T-cell (primary cell): ENCODE measurements at regions not wholly inside any gene's neighbourhood (a gene's known extent, or its start where the extent isn't known, plus 50 kb on each side); places are given as distances from the start of the nearest gene placed in this dataset.
"Not testable (repeated sequence)": the region's sequence is repeated elsewhere in the genome, so short reads cannot be mapped to it uniquely, and the experiment has no call there.

Experiments
- ATAC-seq, 4 experiments: fragments of 200-7000 bp in 3 of 4; fragments of 150-1000 bp in 1 of 4; cut with Tn5 transposase; replicated peaks in 1 of 4; 1 replicate in 3 of 4; 2 replicates in 1 of 4; pipeline ENCODE4 v1.10.0; 2021; ENCODE audit warnings: moderate library complexity in 3 of 4, mild to moderate bottlenecking in 2 of 4, moderate number of reproducible peaks in 1 of 4
- CTCF ChIA-PET, 2 donors: fragments of 300-600 bp; sonication (Branson Sonifier 250); formaldehyde crosslinking; loops; one replicate each; lab custom pipeline; 2022; ENCODE audit warnings: antibody characterized with exemption in 2 of 2; lab: Charles Lee
- POLR2A ChIA-PET, 2 donors: fragments of 300-600 bp; sonication (Branson Sonifier 250); formaldehyde crosslinking; loops; one replicate each; lab custom pipeline; 2022; ENCODE audit warnings: antibody characterized with exemption in 2 of 2; lab: Charles Lee
- DNase-seq, 35 experiments: peaks; one replicate each; pipeline versions ENCODE4 v3.0.0 to v3.0.0-alpha.2; 2013 to 2023
- H3K27ac ChIP-seq: one replicate; pipeline ENCODE4 v1.5.1; 2013; ENCODE audit warnings: low read length
- H3K27me3 ChIP-seq, 2 experiments: replicated peaks in 1 of 2; 1 replicate in 1 of 2; 2 replicates in 1 of 2; pipeline versions ENCODE4 v1.6.1 to v1.7.0; 2013; ENCODE audit warnings: low read length in 1 of 2, mixed read lengths in 1 of 2; ENCODE audit not compliant: control insufficient read depth in 2 of 2, insufficient read depth in 2 of 2; ENCODE audit errors: extremely low read depth in 1 of 2
- H3K36me3 ChIP-seq, 2 donors: 1 replicate in 1 of 2; 2 replicates in 1 of 2; pipeline versions ENCODE4 v1.6.1 to v1.7.0; 2013; ENCODE audit warnings: low read length in 1 of 2; ENCODE audit not compliant: control insufficient read depth in 2 of 2, insufficient read depth in 1 of 2; ENCODE audit errors: extremely low read depth in 1 of 2
- H3K4me1 ChIP-seq, 2 experiments: 1 replicate in 1 of 2; 2 replicates in 1 of 2; pipeline versions ENCODE4 v1.6.1 to v1.7.0; 2013; ENCODE audit warnings: low read length in 2 of 2, mixed read lengths in 1 of 2; ENCODE audit not compliant: insufficient read depth in 2 of 2, control insufficient read depth in 1 of 2; ENCODE audit errors: extremely low read depth in 1 of 2
- H3K4me3 ChIP-seq, 2 donors: 1 replicate in 1 of 2; 2 replicates in 1 of 2; pipeline versions ENCODE4 v1.5.1 to v1.7.0; 2013; ENCODE audit warnings: mild to moderate bottlenecking in 2 of 2, low read length in 1 of 2, moderate library complexity in 1 of 2; ENCODE audit not compliant: control insufficient read depth in 1 of 2; ENCODE audit errors: extremely low read depth in 1 of 2
- H3K9me3 ChIP-seq: 2 replicates; pipeline ENCODE4 v1.7.0; 2013
- H3K27ac Mint-ChIP-seq, 2 donors: one replicate each; pipeline ENCODE4 v1.8.0; 2020 to 2021; ENCODE audit warnings: mild to moderate bottlenecking in 2 of 2, mixed read lengths in 2 of 2
- H3K27me3 Mint-ChIP-seq, 2 donors: one replicate each; pipeline ENCODE4 v1.8.0; 2021 to 2022; ENCODE audit warnings: mixed read lengths in 2 of 2
- H3K36me3 Mint-ChIP-seq: one replicate; pipeline ENCODE4 v1.8.0; 2021; ENCODE audit warnings: mixed read lengths
- H3K4me1 Mint-ChIP-seq, 3 donors: one replicate each; pipeline ENCODE4 v1.8.0; 2020 to 2022; ENCODE audit warnings: mixed read lengths in 3 of 3, mild to moderate bottlenecking in 1 of 3
- H3K4me3 Mint-ChIP-seq, 3 donors: one replicate each; pipeline ENCODE4 v1.8.0; 2020 to 2022; ENCODE audit warnings: mild to moderate bottlenecking in 3 of 3, mixed read lengths in 3 of 3, moderate library complexity in 3 of 3
- H3K9me3 Mint-ChIP-seq, 3 donors: one replicate each; pipeline ENCODE4 v1.8.0; 2020 to 2022; ENCODE audit warnings: mixed read lengths in 3 of 3
- WGBS: methylation state at CpG from one replicate; pipeline ENCODE4 v1.1.5; 2013; ENCODE audit warnings: missing lambda C conversion rate; ENCODE audit not compliant: insufficient coverage; 5-methylcytosine and 5-hydroxymethylcytosine counted together

DNA sequence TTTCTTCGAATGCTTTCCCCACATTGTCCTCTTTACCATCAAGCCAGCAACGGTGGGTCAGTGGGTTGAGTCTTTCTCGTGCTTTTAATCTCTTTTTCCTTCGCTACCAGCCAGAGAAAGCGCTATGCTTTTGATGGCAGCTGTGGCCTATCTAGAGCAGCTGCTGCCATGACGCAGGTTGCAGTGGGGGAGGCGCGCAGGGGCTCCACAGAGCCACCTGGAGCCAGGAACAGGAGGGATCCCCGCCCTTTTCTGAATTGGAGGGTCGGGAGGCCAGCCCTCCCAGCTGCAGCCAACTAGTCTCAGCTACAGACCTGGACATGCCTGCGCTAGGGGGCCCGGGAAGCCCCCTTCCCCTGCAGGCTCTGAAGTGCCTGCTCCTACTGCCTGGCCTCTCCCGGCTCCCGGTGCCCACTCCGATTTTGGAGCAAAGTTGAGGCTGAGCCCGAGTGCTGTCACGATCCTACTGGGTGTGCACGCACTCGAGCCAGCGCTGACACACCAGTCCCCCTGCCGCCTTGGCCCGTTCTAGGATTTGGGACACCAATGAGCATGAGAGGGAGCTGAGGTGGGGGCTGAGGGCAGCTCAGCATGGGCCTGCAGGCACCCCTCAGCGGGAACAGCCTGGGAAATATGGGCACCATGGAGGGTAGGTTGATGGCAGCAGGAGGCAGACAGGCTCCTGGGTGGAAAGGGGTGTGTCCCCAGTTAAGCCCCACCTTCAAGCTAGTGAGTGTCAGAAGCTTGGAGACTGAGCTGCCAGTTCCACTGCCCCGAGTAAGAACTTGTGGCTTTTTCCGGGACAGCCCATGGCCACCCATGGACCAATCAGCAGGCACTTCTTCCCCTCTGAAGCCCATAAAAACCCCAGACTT is 784.2 kb downstream of the SLC6A15 start:
- 81% methylated on average over 24 of the region's 25 CpGs for WGBS
- no peaks in the 10 kb centered on the region for H3K27me3 Mint-ChIP-seq
- Histone ChIP-seq H3K4me1 (no peaks in the 10 kb centered on the region), H3K4me3 (no peak overlapping the region), H3K27ac (no peak overlapping the region), H3K27me3 (no peaks in the 10 kb centered on the region), H3K36me3 (no peaks in the 10 kb centered on the region), H3K9me3 (no peaks in the 10 kb centered on the region)
- ATAC-seq (no peak), DNase-seq (no peak)
- H3K9me3 Mint-ChIP-seq = peaks cover 0 to 4% (median 4%) of the 10 kb centered on the region in 3 donors
- H3K4me1 Mint-ChIP-seq = no peaks in the 10 kb centered on the region
- ChIA-PET POLR2A (no interaction called here), CTCF (no interaction called here)
- H3K4me3 Mint-ChIP-seq = no peak overlapping the region
- H3K36me3 Mint-ChIP-seq = no peaks in the 10 kb centered on the region
- H3K27ac Mint-ChIP-seq = no peak overlapping the region

GRCh38 chr12:84124211-84124610 is 788.4 kb downstream of the SLC6A15 start:
- peaks cover 3 to 11% (median 8%) of the 10 kb centered on the region in 3 donors for H3K9me3 Mint-ChIP-seq
- Histone ChIP-seq H3K4me1 (no peaks in the 10 kb centered on the region), H3K9me3 (no peaks in the 10 kb centered on the region), H3K27ac (no peak overlapping the region), H3K36me3 (no peaks in the 10 kb centered on the region), H3K4me3 (no peak overlapping the region), H3K27me3 (no peaks in the 10 kb centered on the region)
- no peak overlapping the region for H3K27ac Mint-ChIP-seq
- DNase-seq (no peak), ATAC-seq (no peak)
- no peaks in the 10 kb centered on the region for H3K4me1 Mint-ChIP-seq
- CTCF ChIA-PET = no interaction called here
- WGBS = no CpG with 5 or more reads among the region's 1 CpG
- no peak overlapping the region for H3K4me3 Mint-ChIP-seq
- POLR2A ChIA-PET = no interaction called here
- no peaks in the 10 kb centered on the region for H3K36me3 Mint-ChIP-seq
- H3K27me3 Mint-ChIP-seq = no peaks in the 10 kb centered on the region

DNA sequence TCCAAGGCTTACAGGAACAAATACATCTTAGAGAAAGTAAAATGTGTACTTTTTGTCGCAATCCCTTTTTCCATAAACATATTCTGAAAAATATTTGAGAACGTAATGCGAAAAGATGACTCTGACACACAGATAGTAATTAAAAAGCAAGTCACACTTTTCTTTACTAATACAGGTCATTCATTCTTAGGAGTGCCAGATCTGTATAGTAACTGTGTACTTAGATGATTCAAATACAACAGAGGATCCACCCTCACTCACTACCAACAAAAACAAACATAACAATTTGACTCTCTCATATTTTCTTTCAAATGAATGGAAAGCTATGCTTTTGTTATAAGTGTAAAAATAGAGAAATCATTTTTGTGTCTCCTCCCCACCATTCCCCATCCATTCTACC is 795.4 kb downstream of the SLC6A15 start:
- no peaks in the 10 kb centered on the region for H3K36me3 Mint-ChIP-seq
- WGBS = no CpG with 5 or more reads among the region's 3 CpGs
- CTCF ChIA-PET = no interaction called here

GRCh38 chr12:84113666-84114065 is 798.9 kb downstream of the SLC6A15 start:
- Histone ChIP-seq H3K4me3 (no peak overlapping the region), H3K9me3 (no peaks in the 10 kb centered on the region), H3K27ac (no peak overlapping the region), H3K4me1 (no peaks in the 10 kb centered on the region), H3K36me3 (no peaks in the 10 kb centered on the region), H3K27me3 (no peaks in the 10 kb centered on the region)
- Mint-ChIP-seq H3K36me3 (no peaks in the 10 kb centered on the region), H3K9me3 (peaks cover 13 to 14% (median 14%) of the 10 kb centered on the region in 3 donors), H3K27me3 (no peaks in the 10 kb centered on the region), H3K27ac (no peak overlapping the region), H3K4me1 (no peaks in the 10 kb centered on the region), H3K4me3 (no peak overlapping the region)
- ChIA-PET POLR2A (no interaction called here), CTCF (interaction anchor here in 1 of 2 donors (0.6 kb wide), 1 partner anchor 93 kb away, joined by 3 read pairs; no protein-coding TSS in a partner anchor)
- ATAC-seq (no peak), DNase-seq (no peak)
- no CpG with 5 or more reads among the region's 1 CpG for WGBS

More for the DNA sequence above, 795.4 kb downstream of the SLC6A15 start:
- Histone ChIP-seq H3K27me3 (no peaks in the 10 kb centered on the region), H3K9me3 (no peaks in the 10 kb centered on the region), H3K27ac (no peak overlapping the region), H3K4me1 (no peaks in the 10 kb centered on the region), H3K4me3 (no peak overlapping the region), H3K36me3 (no peaks in the 10 kb centered on the region)
- peaks cover 4 to 8% (median 7%) of the 10 kb centered on the region in 3 donors for H3K9me3 Mint-ChIP-seq
- no peak for ATAC-seq
- no peaks in the 10 kb centered on the region for H3K27me3 Mint-ChIP-seq
- no peak overlapping the region for H3K4me3 Mint-ChIP-seq
- POLR2A ChIA-PET = no interaction called here
- H3K27ac Mint-ChIP-seq = no peak overlapping the region
- no peaks in the 10 kb centered on the region for H3K4me1 Mint-ChIP-seq
- no peak for DNase-seq

DNA sequence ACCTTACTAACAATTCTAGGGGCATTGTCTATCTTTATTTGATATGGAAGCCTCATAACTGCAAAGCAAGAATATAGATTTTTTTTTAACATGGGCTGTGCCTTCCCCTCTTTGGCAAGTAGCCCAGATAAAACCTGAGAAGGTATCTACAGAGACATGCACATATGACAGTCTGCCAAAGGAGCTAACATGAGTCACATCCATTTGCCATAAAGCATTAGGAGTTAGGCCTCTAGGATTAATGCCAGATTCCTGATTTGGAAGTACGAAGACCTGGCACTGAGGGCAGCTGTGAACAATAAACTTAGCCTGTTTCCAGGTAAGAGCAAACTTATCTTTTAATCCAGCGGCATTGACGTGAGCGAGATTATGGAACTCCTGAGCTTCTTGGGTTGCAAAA is 808.7 kb downstream of the SLC6A15 start:
- H3K27ac Mint-ChIP-seq, H3K36me3 ChIP-seq, H3K4me1 Mint-ChIP-seq, DNase-seq, H3K4me3 Mint-ChIP-seq, H3K4me3 ChIP-seq, H3K36me3 Mint-ChIP-seq, H3K27me3 Mint-ChIP-seq, POLR2A ChIA-PET, CTCF ChIA-PET, H3K27ac ChIP-seq, H3K27me3 ChIP-seq, H3K4me1 ChIP-seq, ATAC-seq, H3K9me3 ChIP-seq: not testable (repeated sequence)
- H3K9me3 Mint-ChIP-seq = peaks cover 36 to 71% (median 38%) of the 10 kb centered on the region in 3 donors
- WGBS = 97% methylated on average over 4 of the region's 4 CpGs

- H3K27me3 Mint-ChIP-seq, H3K4me1 ChIP-seq, H3K36me3 Mint-ChIP-seq, H3K4me1 Mint-ChIP-seq, DNase-seq, H3K4me3 ChIP-seq, POLR2A ChIA-PET, H3K27ac ChIP-seq, H3K27me3 ChIP-seq, ATAC-seq, H3K9me3 ChIP-seq, H3K36me3 ChIP-seq, CTCF ChIA-PET, H3K4me3 Mint-ChIP-seq, H3K27ac Mint-ChIP-seq: not testable (repeated sequence)
- peaks cover 31 to 68% (median 32%) of the 10 kb centered on the region in 3 donors for H3K9me3 Mint-ChIP-seq
- WGBS = no CpG with 5 or more reads among the region's 8 CpGs
Observed at GRCh38 chr12:84101963-84102362, 810.6 kb downstream of the SLC6A15 start.
